Activated naive CD8-positive, alpha-beta T cell (primary cell): ENCODE measurements at regions not wholly inside any gene's neighbourhood (a gene's known extent, or its start where the extent isn't known, plus 50 kb on each side); places are given as distances from the start of the nearest gene placed in this dataset.
"Not testable (repeated sequence)": the region's sequence is repeated elsewhere in the genome, so short reads cannot be mapped to it uniquely, and the experiment has no call there.

Experiments used
- H3K27ac Mint-ChIP-seq: one replicate; pipeline ENCODE4 v1.8.0; 2021; ENCODE audit warnings: mixed read lengths
- H3K27me3 Mint-ChIP-seq: one replicate; pipeline ENCODE4 v1.8.0; 2021; ENCODE audit warnings: mixed read lengths
- H3K36me3 Mint-ChIP-seq: one replicate; pipeline ENCODE4 v1.8.0; 2021; ENCODE audit warnings: mixed read lengths
- H3K4me1 Mint-ChIP-seq: one replicate; pipeline ENCODE4 v1.8.0; 2021; ENCODE audit warnings: low read depth, mixed read lengths
- H3K4me3 Mint-ChIP-seq: one replicate; pipeline ENCODE4 v1.8.0; 2021; ENCODE audit warnings: mild to moderate bottlenecking, mixed read lengths
- H3K9me3 Mint-ChIP-seq: one replicate; pipeline ENCODE4 v1.8.0; 2021; ENCODE audit warnings: low read depth, mixed read lengths

DNA sequence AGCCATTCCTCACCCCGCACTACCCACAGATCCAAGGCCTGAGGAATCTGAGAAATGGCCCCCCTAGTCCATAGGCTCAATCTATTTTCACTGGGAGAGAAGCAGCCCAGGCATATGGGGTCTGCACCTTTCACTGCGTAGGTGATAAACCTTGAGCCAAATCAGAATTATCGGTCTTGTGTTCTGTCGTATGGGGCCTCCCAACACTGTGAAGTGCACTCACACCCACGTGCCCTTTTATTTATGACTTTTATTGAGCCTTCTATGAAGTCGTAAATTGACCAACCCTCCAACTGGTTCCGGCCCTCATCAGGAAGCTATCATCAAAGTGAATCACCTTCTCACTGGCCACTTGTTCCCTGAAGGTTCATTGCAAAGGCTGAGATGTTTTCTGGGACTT lies 259.3 kb downstream of the NPIPA7 start:
- H3K9me3 Mint-ChIP-seq, H3K27ac Mint-ChIP-seq, H3K36me3 Mint-ChIP-seq, H3K4me3 Mint-ChIP-seq, H3K4me1 Mint-ChIP-seq, H3K27me3 Mint-ChIP-seq: not testable (repeated sequence)

DNA sequence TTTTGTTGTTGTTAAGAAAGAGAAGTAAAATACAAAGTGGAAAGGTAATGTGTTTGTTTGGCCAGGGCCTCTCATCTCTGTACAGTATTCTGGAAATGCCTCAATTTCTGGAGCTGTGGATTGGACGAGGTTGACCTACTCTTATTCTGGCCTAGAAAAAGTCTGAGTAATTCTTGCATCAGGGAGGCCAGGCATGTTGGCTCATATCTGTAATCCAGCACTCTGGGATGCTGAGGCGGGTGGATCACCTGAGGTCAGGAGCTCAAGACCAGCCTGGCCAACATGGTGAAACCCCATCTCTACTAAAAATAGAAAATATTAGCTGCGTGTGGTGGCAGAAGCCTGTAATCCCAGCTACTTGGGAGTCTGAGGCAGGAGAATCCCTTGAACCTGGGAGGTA lies 259.8 kb downstream of the NPIPA7 start:
- H3K4me1 Mint-ChIP-seq, H3K36me3 Mint-ChIP-seq, H3K27me3 Mint-ChIP-seq, H3K27ac Mint-ChIP-seq, H3K4me3 Mint-ChIP-seq, H3K9me3 Mint-ChIP-seq: not testable (repeated sequence)

DNA sequence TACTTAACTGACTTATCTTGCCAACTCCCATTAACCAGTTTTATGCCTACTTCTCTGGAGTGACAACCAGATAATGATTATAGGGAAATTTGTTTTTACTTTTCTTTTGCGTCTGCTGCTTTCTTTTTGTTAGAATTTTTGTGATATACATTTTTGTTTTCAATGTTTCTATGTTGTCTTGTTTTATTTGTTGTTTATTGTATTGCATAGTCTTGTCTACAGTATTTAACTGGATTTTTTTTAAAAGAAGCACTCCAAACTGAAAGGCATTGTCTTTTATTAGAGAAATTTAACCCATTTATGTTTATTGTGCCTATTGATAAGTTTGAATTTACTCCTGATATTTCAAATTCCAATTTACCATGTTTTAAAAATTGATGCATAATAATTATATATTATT lies 264.9 kb downstream of the NPIPA7 start:
- not testable (repeated sequence) for H3K4me3 Mint-ChIP-seq, H3K36me3 Mint-ChIP-seq, H3K27ac Mint-ChIP-seq, H3K9me3 Mint-ChIP-seq, H3K4me1 Mint-ChIP-seq, H3K27me3 Mint-ChIP-seq

DNA sequence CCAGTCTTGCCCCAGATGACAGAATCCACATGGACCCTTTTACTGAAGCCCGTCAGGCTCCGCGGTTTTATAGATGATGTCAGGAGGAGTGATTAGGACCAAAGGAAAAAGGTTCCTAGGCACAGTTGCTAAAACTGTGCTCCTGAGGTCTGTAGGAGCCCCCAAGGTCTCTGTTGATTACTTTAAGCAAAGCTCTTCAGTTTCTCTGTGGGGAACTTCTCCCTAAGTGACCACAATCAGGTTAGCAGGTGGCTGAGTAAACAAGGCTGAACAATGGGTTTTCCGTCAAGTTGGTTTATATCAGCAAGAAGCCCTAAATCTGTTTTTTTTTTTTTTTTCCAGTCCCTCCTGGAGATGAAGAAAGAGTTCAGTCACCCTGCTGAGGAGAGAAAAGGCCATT lies 269.1 kb downstream of the NPIPA7 start:
- H3K27me3 Mint-ChIP-seq, H3K36me3 Mint-ChIP-seq, H3K4me3 Mint-ChIP-seq, H3K27ac Mint-ChIP-seq, H3K4me1 Mint-ChIP-seq, H3K9me3 Mint-ChIP-seq: not testable (repeated sequence)

DNA sequence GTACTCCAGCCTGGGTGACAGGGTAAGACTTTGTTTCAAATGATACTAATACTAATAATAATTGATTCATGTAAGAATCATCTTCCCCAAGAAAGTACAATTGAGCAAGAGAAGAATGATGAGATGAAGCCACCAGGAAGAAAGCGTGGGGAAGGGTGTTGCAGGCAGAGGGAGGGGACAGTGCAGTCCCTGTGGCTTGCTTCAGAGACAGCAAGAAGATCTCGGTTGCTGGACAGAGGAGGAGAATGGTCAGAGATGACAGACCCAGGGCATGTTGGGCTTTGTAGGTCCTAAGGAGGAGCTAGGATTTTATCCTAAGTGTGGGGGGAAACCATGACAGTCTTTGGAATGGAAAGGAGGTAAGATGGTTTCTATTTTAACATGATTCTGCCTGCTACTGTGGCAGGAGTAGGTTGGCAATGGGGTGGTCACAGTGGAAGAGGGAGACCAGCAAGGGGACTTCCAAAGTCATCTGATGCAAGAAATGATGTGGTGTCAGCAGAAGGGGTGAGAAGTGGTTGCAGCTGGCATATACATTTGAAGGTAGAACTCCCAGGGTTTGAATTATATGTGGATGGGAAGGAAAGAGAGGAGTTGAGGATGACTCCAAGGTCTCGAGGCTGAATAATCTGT lies 293.4 kb downstream of the NPIPA7 start:
- not testable (repeated sequence) for H3K27me3 Mint-ChIP-seq, H3K4me1 Mint-ChIP-seq, H3K36me3 Mint-ChIP-seq, H3K4me3 Mint-ChIP-seq, H3K27ac Mint-ChIP-seq, H3K9me3 Mint-ChIP-seq

DNA sequence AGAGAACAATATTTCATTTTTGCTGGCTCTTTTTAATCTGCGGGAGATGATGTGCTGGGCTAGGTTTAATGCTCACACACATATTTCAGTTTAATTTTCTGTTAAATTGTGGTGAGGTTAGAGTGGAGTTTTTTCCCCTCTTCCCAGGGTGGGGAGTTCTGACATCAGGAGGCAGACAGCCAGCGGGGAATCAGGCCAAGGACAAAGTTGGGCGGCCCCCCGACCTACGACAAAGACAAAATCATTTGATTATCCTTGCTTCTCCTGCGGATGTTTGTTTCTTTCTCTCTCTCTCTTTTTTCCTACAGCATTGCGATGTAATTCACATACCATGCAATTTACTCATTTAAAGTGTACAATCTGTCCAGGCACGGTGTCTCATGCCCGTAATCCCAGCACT lies 295.9 kb downstream of the NPIPA7 start:
- H3K27me3 Mint-ChIP-seq, H3K27ac Mint-ChIP-seq, H3K4me1 Mint-ChIP-seq, H3K9me3 Mint-ChIP-seq, H3K4me3 Mint-ChIP-seq, H3K36me3 Mint-ChIP-seq: not testable (repeated sequence)

DNA sequence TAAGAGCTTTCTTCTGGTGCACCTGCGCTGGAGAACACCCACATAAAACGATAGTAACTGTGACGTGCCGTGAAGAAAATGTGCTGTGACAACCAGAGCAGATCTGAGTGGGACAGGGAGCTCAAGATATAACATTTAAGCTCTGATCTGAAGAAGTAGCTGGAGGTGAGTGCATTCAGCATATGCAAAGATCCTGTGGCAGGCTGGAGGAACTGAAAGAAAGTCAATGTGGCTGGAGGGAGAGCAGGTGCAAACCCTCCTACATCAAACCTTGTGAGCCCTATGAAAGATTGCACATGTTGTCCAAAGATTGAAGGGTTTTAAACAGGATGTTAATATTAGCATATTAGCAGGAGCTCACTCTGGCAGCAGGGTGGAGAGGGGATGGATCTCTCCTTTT lies 342.9 kb downstream of the NPIPA7 start:
- H3K4me3 Mint-ChIP-seq, H3K27ac Mint-ChIP-seq, H3K9me3 Mint-ChIP-seq, H3K4me1 Mint-ChIP-seq, H3K36me3 Mint-ChIP-seq, H3K27me3 Mint-ChIP-seq: not testable (repeated sequence)

DNA sequence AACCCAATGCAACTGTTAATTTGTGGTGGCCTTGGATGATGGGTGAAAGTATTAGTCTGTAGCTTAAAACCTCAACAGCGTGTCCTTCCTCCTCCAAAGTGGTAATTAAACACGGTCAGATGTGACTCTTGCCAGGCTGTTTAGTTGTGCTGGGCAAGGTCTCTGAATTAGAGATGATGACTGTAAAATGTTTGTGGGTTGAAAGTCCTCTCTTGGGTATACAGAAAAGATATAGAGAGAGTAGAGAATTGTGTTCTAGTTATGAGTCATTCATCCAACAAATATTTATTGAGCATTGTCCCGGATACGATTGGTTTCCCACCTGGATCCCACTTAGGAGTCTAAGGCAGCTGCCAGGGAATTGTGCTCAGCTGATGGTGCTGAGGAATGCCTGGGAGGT lies 343.7 kb downstream of the NPIPA7 start:
- not testable (repeated sequence) for H3K4me1 Mint-ChIP-seq, H3K27ac Mint-ChIP-seq, H3K27me3 Mint-ChIP-seq, H3K9me3 Mint-ChIP-seq, H3K4me3 Mint-ChIP-seq, H3K36me3 Mint-ChIP-seq

DNA sequence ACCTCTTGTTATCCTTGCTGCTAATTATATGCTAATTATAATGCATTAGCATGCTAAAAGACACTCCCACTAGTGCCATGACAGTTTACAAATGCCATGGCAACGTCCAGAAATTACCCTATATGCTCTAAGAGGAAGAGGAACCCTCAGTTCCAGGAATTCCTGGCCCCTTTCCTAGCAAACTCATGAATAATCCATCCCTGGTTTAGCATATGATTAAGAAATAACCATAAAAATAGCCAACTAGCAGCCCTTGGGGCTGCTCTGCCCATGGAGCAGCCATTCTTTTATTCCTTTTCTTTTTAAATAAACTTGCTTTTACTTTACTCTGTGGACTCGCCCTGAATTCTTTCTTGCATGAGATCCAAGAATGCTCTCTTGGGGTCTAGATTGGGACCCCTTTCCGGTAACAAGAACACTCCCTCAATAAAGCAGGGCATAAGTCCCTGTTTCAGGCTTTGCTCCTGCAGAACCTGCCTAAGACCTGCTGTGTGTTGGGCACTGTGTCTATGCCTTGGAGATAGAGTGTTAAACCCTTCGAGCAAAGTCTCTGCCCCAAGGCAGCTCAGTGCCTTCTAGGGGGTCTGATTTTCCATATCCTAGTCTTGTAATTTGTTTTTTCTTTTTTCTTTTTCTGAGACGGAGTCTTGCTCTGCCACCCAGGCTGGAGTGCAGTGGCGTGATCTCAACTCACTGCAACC lies 345.0 kb downstream of the NPIPA7 start:
- not testable (repeated sequence) for H3K4me3 Mint-ChIP-seq, H3K4me1 Mint-ChIP-seq, H3K27ac Mint-ChIP-seq, H3K27me3 Mint-ChIP-seq, H3K36me3 Mint-ChIP-seq, H3K9me3 Mint-ChIP-seq

DNA sequence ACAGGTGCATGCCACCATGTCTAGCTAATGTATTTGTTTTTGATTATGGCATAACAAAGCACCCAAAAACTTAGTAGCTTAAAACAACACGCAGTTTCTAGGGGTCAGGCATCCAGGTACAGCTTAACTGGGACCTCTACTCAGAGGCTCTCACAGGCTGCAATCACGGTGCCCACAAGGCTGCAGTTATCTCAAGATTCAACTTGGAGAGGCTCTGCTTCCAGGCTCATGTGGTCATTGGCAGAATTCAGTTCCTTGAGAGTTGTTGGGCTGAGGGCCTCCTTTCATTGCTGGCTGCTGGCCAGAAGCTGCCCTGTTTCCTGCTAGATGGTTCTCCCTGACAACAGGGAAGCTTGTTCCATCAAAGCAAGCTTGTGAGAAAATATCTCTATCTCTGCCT lies 348.1 kb downstream of the NPIPA7 start:
- not testable (repeated sequence) for H3K36me3 Mint-ChIP-seq, H3K4me1 Mint-ChIP-seq, H3K4me3 Mint-ChIP-seq, H3K27ac Mint-ChIP-seq, H3K27me3 Mint-ChIP-seq, H3K9me3 Mint-ChIP-seq

DNA sequence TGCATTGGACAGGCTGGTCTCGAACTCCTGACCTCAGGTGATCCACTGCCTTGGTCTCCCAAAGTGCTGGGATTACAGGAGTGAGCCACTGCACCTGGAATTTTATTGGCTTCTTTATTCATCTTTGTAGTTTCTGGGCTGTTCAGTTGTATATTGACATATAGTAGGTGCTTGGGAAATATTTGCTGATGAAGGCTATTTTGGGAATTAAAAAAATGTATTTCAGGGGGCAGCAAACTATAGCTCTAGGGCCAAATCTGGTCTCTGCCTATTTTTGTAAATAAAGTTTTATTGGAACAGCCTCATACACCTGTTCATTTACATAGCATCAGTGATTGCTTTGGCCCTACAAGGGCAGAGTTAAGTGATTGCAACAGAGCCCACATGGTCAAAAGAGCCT lies 363.6 kb downstream of the NPIPA7 start:
- not testable (repeated sequence) for H3K27me3 Mint-ChIP-seq, H3K36me3 Mint-ChIP-seq, H3K27ac Mint-ChIP-seq, H3K9me3 Mint-ChIP-seq, H3K4me3 Mint-ChIP-seq, H3K4me1 Mint-ChIP-seq

DNA sequence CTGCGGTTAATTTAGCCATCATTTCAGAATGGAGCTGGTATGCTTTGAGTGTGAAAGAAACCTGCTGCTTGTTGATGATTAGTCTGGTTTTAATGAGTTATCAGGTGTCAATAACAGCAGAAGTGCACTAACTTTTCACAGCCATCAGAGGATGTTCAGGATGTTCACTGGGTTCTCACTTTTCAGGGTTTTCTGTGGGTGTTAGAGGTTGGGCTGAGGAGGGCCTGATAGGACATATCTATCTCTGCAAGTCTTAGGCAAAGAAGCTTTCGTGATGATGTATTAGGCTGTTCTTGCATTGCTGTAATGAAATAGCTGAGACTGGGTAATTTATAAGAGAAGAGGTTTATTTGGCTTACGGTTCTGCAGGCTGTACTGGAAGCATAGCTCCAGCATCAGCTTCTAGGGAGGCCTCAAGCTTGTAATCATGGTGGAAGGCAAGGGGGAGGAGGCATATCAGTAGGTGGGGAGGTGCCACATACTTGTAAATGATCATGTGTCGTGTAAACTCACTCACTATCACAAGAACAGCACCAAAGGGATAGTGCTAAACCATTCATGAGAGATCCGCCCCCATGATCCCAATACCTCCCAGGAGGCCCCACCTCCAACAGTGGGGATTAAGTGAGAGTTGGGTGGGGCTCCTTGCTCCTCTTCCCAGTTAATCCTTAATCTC lies 376.2 kb downstream of the NPIPA7 start:
- H3K27ac Mint-ChIP-seq, H3K27me3 Mint-ChIP-seq, H3K4me1 Mint-ChIP-seq, H3K4me3 Mint-ChIP-seq, H3K36me3 Mint-ChIP-seq, H3K9me3 Mint-ChIP-seq: not testable (repeated sequence)

DNA sequence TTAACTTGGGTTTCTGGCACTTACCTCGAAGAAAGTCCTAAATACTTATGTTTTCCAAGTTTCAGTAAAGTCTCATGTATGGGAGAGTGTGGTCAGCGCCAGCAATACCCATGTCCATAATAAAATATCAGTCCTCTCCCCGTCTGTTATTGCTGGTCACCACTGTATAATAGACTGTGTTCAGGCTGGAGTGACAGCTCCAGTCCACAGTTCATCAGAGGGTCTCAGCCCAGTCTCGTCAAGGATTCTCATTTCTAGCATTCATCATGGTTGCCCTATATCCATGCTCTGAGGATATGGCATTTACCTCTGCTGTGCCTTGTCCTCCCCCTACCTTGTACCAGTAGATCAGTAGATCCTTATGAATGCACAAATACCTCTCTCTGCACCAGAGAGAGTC lies 384.5 kb downstream of the NPIPA7 start:
- no peak overlapping the region for H3K4me3 Mint-ChIP-seq
- peaks cover 10% of the 10 kb centered on the region for H3K27me3 Mint-ChIP-seq
- H3K4me1 Mint-ChIP-seq: no peaks in the 10 kb centered on the region
- H3K27ac Mint-ChIP-seq: no peak overlapping the region
- H3K9me3 Mint-ChIP-seq: no peaks in the 10 kb centered on the region
- no peaks in the 10 kb centered on the region for H3K36me3 Mint-ChIP-seq

DNA sequence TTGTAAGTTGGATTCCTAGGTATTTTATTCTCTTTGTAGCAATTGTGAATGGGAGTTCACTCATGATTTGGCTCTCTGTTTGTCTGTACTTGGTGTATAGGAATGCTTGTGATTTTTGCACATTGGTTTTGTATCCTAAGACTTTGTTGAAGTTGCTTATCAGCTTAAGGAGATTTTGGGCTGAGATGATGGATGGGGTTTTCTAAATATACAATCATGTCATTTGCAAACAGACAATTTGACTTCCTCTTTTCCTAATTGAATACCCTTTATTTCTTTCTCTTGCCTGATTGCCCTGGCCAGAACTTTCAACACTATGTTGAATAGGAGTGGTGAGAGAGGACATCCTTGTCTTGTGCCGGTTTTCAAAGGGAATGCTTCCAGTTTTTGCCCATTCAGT lies 391.8 kb downstream of the NPIPA7 start:
- H3K4me1 Mint-ChIP-seq, H3K4me3 Mint-ChIP-seq, H3K27me3 Mint-ChIP-seq, H3K36me3 Mint-ChIP-seq, H3K27ac Mint-ChIP-seq, H3K9me3 Mint-ChIP-seq: not testable (repeated sequence)

DNA sequence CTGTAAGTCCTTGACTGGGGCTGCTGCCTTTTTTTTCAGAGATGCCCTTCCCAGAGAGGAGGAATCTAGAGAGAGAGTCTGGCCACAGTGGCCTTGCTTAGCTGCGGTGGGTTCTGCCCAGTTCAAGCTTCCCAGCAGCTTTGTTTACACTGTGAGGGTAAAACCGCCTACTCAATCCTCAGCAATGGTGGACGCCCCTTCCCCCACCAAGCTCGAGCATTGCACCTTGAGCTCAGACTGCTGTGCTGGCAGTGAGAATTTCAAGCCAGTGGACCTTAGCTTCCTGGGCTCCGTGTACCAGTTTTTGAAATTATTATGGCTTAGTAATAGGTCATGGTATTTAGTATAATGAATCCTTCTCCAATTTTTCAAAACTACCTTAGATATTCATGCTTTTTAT lies 395.4 kb downstream of the NPIPA7 start:
- no peaks in the 10 kb centered on the region for H3K9me3 Mint-ChIP-seq
- no peak overlapping the region for H3K27ac Mint-ChIP-seq
- H3K4me1 Mint-ChIP-seq: no peaks in the 10 kb centered on the region
- H3K4me3 Mint-ChIP-seq: no peak overlapping the region
- H3K36me3 Mint-ChIP-seq: no peaks in the 10 kb centered on the region
- peaks cover 8% of the 10 kb centered on the region for H3K27me3 Mint-ChIP-seq

DNA sequence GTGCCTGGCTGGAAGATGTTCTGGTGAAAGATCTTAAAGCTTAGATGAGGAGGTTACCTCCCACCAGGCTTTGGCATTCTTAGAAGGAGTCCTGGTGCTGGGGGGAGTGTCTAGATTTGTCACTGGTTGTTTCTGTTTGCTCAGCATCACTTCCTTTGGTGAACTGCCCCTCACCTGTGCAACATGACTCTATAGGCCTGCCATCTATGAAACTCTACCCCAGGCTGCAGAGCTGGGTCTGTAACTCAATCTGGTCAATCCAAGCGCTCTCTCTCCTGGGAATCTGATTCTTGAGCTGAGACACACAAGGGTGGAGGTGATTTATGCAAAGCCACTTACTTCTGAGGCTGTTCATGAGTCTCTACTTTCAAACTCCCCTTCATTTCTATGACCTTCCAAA lies 399.4 kb downstream of the NPIPA7 start:
- Mint-ChIP-seq H3K4me3 (no peak overlapping the region), H3K9me3 (no peaks in the 10 kb centered on the region), H3K36me3 (no peaks in the 10 kb centered on the region), H3K27me3 (peaks cover 6% of the 10 kb centered on the region), H3K4me1 (no peaks in the 10 kb centered on the region), H3K27ac (no peak overlapping the region)
